RWPE1 (cell line): ENCODE measurements at regions not wholly inside any gene's neighbourhood (a gene's known extent, or its start where the extent isn't known, plus 50 kb on each side); places are given as distances from the start of the nearest gene placed in this dataset.
"Not testable (repeated sequence)": the region's sequence is repeated elsewhere in the genome, so short reads cannot be mapped to it uniquely, and the experiment has no call there.

Source experiments
- CTCF ChIA-PET: fragments of 350-600 bp; sonication (Branson Sonifier 250); formaldehyde crosslinking; extraction: SDS; loops from one replicate; lab custom pipeline; 2021; lab: Yijun Ruan, JAX
- POLR2A ChIA-PET: fragments of 400-600 bp; formaldehyde crosslinking; extraction: SDS; loops from one replicate; lab custom pipeline; 2020; ENCODE audit warnings: antibody characterized with exemption; ENCODE audit not compliant: low non-redundant PET; lab: Yijun Ruan, JAX
- DNase-seq: peaks from one replicate; pipeline ENCODE4 v3.0.0; 2012; ENCODE audit warnings: low spot score
- H3K27ac ChIP-seq: fragments of 450-650 bp; 2 replicates; pipeline ENCODE4 v1.5.1; 2017
- TF ChIP-seq, protein P1 (sequence below): fragments of 450-650 bp; conservative IDR thresholded peaks from 2 replicates; pipeline ENCODE4 v1.5.1; 2017; ENCODE audit warnings: low read depth, mild to moderate bottlenecking

DNA sequence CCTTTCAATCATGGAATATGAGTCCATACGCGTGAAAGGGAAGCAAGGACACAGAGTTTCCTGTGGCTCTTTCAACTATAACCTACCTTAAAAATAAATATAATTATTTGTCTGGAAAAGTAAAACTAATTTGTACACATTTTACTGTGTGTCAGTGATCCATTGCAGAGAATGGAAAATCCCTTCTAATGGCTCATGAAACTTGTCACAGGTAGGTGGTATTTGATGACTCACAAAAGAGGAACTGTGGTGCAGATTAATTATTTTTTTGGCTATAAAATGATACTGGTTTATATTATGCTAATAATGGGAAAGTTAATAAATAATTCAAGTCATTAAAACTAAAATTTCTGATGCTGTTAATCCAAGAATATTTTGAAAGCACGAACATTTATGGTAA lies 792.2 kb downstream of the METTL15 start:
- DNase-seq = no peak
- CTCF ChIA-PET = no interaction called here
- H3K27ac ChIP-seq = no peak overlapping the region
- TF ChIP-seq, protein P1, sequence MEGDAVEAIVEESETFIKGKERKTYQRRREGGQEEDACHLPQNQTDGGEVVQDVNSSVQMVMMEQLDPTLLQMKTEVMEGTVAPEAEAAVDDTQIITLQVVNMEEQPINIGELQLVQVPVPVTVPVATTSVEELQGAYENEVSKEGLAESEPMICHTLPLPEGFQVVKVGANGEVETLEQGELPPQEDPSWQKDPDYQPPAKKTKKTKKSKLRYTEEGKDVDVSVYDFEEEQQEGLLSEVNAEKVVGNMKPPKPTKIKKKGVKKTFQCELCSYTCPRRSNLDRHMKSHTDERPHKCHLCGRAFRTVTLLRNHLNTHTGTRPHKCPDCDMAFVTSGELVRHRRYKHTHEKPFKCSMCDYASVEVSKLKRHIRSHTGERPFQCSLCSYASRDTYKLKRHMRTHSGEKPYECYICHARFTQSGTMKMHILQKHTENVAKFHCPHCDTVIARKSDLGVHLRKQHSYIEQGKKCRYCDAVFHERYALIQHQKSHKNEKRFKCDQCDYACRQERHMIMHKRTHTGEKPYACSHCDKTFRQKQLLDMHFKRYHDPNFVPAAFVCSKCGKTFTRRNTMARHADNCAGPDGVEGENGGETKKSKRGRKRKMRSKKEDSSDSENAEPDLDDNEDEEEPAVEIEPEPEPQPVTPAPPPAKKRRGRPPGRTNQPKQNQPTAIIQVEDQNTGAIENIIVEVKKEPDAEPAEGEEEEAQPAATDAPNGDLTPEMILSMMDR = no peak
- POLR2A ChIA-PET = no interaction called here

DNA sequence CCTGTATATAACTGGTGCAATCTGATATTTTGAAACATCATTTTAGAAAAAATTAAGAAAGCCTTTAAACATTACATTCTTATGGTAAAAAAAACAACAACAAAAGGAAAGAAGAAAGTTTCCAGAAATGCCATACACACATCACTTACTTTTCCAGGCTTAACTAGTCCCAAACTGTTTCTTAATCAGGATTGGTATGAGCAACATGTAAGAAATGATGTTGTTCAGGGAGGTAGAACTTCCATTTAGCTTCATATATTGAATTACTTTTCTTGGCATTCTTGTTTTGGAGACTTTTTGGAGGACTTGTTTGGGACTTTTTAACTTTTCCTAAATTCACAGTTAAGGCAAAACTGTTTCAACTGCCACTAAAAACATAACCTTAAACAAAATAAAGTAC lies 791.5 kb downstream of the METTL15 start:
- no peak for DNase-seq
- ChIA-PET POLR2A (no interaction called here), CTCF (no interaction called here)
- no peak overlapping the region for H3K27ac ChIP-seq
- TF ChIP-seq, protein P1 = no peak

DNA sequence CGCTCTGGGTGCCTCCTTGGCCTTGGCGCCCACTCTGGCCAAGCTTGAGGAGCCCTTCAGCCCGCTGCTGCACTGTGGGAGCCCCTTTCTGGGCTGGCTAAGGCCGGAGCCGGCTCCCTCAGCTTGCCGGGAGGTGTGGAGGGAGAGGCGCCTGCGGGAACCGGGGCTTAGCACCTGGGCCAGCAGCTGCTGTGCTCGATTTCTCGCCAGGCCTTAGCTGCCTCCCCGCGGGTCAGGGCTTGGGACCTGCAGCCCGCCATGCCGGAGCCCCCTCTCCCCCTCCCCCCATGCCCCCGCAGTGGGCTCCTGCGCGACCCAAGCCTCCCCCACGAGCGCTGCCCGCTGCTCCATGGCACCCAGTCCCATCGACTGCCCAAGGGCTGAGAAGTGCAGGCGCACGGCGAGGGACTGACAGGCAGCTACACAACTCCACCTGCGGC lies 782.4 kb downstream of the METTL15 start:
- CTCF ChIA-PET, DNase-seq, H3K27ac ChIP-seq, POLR2A ChIA-PET: not testable (repeated sequence)

DNA sequence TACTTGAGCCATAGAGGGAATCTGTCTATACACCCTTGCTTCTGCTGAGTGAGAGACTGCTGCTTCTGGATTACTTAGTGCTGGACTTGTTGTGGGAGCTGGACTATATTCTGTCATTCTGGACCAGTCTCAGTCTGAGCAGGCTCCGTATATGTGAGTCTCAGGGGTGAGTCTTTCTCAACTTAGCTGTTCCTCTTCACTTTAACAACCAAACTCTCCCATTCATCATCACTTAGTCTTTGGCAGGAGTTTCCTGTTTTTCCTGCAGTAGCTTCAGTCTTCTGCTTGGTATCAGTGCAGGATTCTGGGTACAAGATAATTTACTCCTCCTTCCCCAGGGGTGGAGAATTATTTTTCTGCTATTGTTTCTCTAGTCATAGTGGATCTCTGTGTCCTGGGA lies 779.5 kb downstream of the METTL15 start:
- H3K27ac ChIP-seq = no peak overlapping the region
- no peak for DNase-seq
- TF ChIP-seq, protein P1 = no peak
- CTCF ChIA-PET = interaction anchor here (0.5 kb wide), 1 partner anchor 44 kb away, joined by 3 read pairs; no protein-coding TSS in a partner anchor
- POLR2A ChIA-PET = no interaction called here

DNA sequence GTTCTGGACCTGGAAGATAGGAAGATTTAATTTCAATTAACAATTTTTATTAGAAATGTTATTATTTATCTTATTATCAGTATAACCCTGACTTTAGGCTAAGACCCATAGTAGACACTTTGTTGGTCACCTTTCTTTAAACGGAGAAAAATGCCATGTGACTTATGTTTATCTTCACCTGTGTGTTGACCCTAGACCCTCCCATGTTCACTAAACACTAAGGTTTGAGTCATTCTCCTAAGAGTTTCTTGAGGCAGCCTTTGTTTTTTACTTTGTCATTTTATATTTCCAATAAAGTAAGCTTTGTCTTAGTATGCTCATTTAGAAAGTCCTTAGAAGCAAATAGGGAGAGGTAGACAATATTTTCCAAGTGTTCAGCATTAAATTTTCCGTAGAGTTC lies 771.7 kb downstream of the METTL15 start:
- TF ChIP-seq, protein P1 = no peak
- no peak overlapping the region for H3K27ac ChIP-seq
- DNase-seq = no peak
- POLR2A ChIA-PET = no interaction called here
- CTCF ChIA-PET = no interaction called here

DNA sequence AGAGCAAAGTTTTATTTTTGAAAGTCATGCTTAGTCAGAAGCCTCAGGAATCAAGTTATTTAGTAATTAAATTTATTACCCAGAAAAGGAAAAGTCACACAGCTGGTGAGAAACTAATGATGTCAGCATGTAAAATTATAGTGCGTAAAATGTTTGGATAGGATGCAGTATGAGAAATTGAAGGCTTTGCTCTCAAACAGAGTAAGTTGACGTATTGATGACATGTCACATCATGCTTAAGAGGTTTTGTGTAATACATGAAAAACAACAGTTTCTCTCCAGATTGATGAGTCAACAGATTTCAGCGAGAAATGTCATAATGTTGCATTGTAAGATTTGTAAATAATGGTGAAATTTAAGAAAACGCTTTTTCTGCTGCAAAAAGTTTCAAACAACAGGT lies 769.8 kb downstream of the METTL15 start:
- ChIA-PET CTCF (no interaction called here), POLR2A (no interaction called here)
- TF ChIP-seq, protein P1 = no peak
- DNase-seq = peak; percentile 23
- H3K27ac ChIP-seq = no peak overlapping the region

DNA sequence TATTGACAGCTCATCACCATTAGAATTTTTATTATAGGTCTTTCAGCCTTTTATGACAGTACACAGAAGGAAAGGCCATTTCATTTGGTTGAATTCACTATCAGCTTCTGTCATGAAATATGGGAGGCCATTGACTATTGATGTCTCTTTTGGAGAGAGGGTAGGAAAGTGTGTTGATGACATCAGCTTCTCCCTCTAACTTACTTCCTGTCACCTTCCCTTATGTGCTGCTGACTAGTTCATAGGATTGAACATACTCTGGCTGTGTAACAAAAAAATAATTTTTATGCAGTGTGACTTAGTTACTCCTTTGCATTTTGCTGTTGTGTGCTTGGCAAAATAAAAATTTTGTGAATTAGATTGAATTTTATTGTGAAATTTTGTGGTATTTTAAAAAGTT lies 769.2 kb downstream of the METTL15 start:
- no peak overlapping the region for H3K27ac ChIP-seq
- no peak for DNase-seq
- ChIA-PET POLR2A (no interaction called here), CTCF (no interaction called here)
- TF ChIP-seq, protein P1 = no peak
